GM12872 (cell line): ENCODE measurements at regions not wholly inside any gene's neighbourhood (a gene's known extent, or its start where the extent isn't known, plus 50 kb on each side); places are given as distances from the start of the nearest gene placed in this dataset.
A peak's percentile ranks its signal among the peaks of the same experiment; 100 is the strongest.

ENCODE experiments used
- CTCF ChIP-seq: IDR thresholded peaks from 3 replicates; pipeline ENCODE4 v1.5.1; 2011; ENCODE audit warnings: low read depth, mild to moderate bottlenecking, low read length, moderate library complexity; ENCODE audit not compliant: insufficient read depth

GRCh38 chr2:126766295-126766968 lies 110.5 kb downstream of the GYPC start:
- TF ChIP-seq CTCF: no peak

GRCh38 chr2:126766969-126767296 lies 111.0 kb downstream of the GYPC start:
- no peak for TF ChIP-seq CTCF

DNA sequence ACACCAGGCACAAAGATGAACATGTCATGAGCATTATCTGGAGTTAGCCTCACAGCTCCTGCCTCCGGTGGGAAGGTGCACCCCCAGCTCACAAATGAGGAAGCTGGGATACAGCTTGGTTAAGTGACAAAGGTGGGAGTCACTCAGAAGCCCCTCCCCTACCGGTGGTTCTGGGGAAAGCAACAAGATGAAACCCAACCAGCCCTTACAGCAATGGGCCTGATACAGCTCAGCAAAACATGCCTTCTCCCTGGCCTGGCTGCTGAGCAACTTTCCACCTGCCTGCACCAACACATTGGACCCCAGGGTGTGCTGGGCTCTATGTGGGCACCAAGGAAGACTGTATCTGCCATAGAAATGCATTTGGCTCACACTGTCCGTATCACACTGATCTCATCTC lies 113.2 kb downstream of the GYPC start:
- peak; percentile 33; the same call in 1 of the 3 replicates for TF ChIP-seq CTCF

DNA sequence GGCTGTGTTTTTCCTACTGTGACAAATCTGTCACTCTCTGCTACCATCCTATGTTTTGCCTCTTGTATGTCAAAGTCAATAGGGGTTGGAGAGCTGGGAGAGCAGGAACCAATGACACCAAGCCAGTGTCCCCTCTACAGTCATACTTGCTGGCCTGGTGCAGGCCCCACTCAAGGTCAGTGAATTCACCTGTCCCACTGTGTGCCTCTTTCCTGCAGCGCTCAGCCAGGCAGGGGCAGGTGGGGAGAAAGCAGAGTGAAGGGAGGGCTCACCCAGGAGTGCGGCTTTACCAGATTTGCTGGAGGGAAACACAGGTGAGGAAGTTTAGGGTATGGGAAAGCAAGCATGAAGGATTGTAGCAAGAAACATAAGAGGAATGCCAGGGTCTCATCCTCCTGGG lies 114.5 kb downstream of the GYPC start:
- no peak for TF ChIP-seq CTCF

DNA sequence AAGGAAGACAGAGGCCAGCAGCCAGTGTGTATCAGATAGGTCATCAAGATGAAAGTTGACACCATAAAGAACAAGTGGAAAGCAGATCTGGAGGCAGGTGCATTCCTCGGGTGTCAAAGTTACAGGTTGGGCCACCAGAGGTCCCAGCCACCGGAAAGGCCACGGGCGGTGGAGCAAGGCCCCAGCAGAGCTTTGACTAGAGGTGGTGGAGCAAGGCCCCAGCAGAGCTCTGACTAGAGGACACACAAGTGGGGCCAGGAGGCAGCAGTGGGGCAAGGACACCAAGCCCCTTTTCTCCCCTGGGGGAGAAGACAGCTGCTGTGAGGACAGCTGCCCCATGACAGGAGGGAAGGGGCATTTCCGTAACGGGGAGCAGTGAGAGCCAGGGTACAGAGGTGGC lies 115.1 kb downstream of the GYPC start:
- no peak for TF ChIP-seq CTCF

- no peak for TF ChIP-seq CTCF
Measured at GRCh38 chr2:126771501-126772195, 115.7 kb downstream of the GYPC start.

- TF ChIP-seq CTCF: no peak
Measured at GRCh38 chr2:126774290-126774689, 118.3 kb downstream of the GYPC start.
